SU-DHL-6 (cell line): ENCODE measurements at regions not wholly inside any gene's neighbourhood (a gene's known extent, or its start where the extent isn't known, plus 50 kb on each side); places are given as distances from the start of the nearest gene placed in this dataset.

Experiments used
- H2AFZ ChIP-seq: fragments of 200-600 bp; sonication (generic); 2 replicates; pipeline ENCODE4 v1.6.1; 2014; ENCODE audit warnings: low read depth, mild to moderate bottlenecking, moderate library complexity, mixed read lengths, antibody characterized with exemption, low read length; ENCODE audit not compliant: severe bottlenecking
- H3F3A ChIP-seq: fragments of 200-600 bp; shearing (Covaris generic); 2 replicates; pipeline ENCODE4 v1.6.0; 2016; ENCODE audit warnings: antibody characterized with exemption, mild to moderate bottlenecking; ENCODE audit not compliant: insufficient read depth
- H3K27ac ChIP-seq: fragments of 200-600 bp; sonication (generic); 2 replicates; pipeline ENCODE4 v1.5.1; 2016; ENCODE audit warnings: low read depth, mild to moderate bottlenecking, low read length, moderate library complexity, mixed read lengths
- H3K27me3 ChIP-seq: fragments of 200-600 bp; sonication (generic), shearing (Covaris generic); 2 replicates; pipeline ENCODE4 v1.6.0; 2014; ENCODE audit warnings: mild to moderate bottlenecking, low read length
- H3K36me3 ChIP-seq: fragments of 200-600 bp; sonication (generic); 2 replicates; pipeline ENCODE4 v1.6.1; 2014; ENCODE audit warnings: mild to moderate bottlenecking, low read length, mixed read lengths
- H3K4me2 ChIP-seq: fragments of 300-600, 200-600 bp; shearing (Covaris generic), sonication (generic); 2 replicates; pipeline ENCODE4 v1.6.0; 2014; ENCODE audit warnings: low read length, low read depth, mild to moderate bottlenecking; ENCODE audit not compliant: poor library complexity, severe bottlenecking
- H3K4me3 ChIP-seq: fragments of 200-600 bp; sonication (generic); 2 replicates; pipeline ENCODE4 v1.5.1; 2014; ENCODE audit warnings: antibody characterized with exemption, low read length, mild to moderate bottlenecking, mixed read lengths; ENCODE audit not compliant: insufficient read depth, poor library complexity, severe bottlenecking
- H3K79me2 ChIP-seq: fragments of 200-600 bp; sonication (generic); 2 replicates; pipeline ENCODE4 v1.6.1; 2014; ENCODE audit warnings: mild to moderate bottlenecking, low read length, moderate library complexity; ENCODE audit not compliant: insufficient read depth
- H3K9ac ChIP-seq: fragments of 200-600 bp; sonication (generic); 2 replicates; pipeline ENCODE4 v1.7.0; 2014; ENCODE audit warnings: mild to moderate bottlenecking, low read length
- H3K9me2 ChIP-seq: fragments of 200-600 bp; sonication (generic); replicated peaks from 2 replicates; pipeline ENCODE4 v1.6.1; 2014; ENCODE audit warnings: low read length; ENCODE audit not compliant: insufficient read depth
- H3K9me3 ChIP-seq: fragments of 200-600 bp; sonication (generic); 2 replicates; pipeline ENCODE4 v1.6.1; 2014; ENCODE audit warnings: low read length, mixed read lengths; ENCODE audit not compliant: insufficient read depth
- H4K20me1 ChIP-seq: fragments of 200-600 bp; sonication (generic); 2 replicates; pipeline ENCODE4 v1.6.1; 2014; ENCODE audit warnings: low read depth, mild to moderate bottlenecking, antibody characterized with exemption, low read length, moderate library complexity, mixed read lengths
- EZH2phosphoT487 ChIP-seq: fragments of 200-600 bp; sonication (generic), shearing (Covaris generic); conservative IDR thresholded peaks from 2 replicates; pipeline ENCODE4 v1.6.1; 2018; ENCODE audit warnings: mild to moderate bottlenecking, antibody characterized with exemption, low read length, moderate library complexity, mixed read lengths
- TF ChIP-seq, protein P1 (sequence below): fragments of 200-600 bp; sonication (generic); IDR thresholded peaks from one replicate; pipeline ENCODE4 v1.5.1; 2017; ENCODE audit warnings: antibody characterized with exemption, mild to moderate bottlenecking, low read length, moderate library complexity; ENCODE audit not compliant: insufficient read depth, poor library complexity, severe bottlenecking

DNA sequence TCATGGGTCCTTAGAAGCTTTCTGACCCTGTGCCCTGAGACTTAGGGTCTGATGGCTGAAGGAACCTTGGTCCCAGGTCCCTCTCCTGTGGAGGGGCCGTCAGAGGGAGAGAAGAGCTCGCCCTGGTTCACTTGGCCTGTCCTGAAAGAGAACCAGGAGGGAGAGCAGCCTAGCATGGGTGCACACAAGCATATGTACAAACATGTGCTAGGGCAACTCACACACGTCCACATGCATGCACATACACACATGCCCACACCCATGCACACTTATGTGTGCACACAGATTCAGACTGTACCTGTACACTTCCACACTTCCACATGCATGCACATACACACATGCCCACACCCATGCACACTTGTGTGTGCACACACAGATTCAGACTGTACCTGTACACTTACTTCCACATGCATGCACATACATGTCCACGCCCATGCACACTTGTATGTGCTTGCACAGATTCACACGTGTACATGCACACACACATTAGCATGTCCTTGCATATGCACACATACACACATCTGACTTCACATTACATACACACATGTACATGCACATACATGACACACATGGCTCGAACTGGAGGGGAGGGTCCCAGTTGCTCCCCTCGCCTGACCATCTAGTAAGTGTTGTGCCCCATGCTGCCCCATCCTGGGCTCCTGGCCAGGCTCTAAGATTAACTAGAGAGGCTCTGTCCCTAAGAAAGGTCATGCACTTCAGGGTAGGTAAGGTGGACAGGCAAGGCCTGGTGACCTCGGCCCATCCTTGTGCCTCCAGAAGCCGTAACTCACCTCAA, 122.0 kb downstream of the METRNL start:
- Histone ChIP-seq H3F3A (no peaks in the 10 kb centered on the region), H2AFZ (no peak overlapping the region), H3K4me3 (no peak overlapping the region), H3K9me3 (no peaks in the 10 kb centered on the region), H3K4me2 (no peak overlapping the region), H3K9ac (no peak overlapping the region), H3K79me2 (no peaks in the 10 kb centered on the region), H3K36me3 (no peaks in the 10 kb centered on the region), H3K9me2 (no peaks in the 10 kb centered on the region), H3K27me3 (no peaks in the 10 kb centered on the region; the same call in 1 of the 2 replicates), H3K27ac (no peak overlapping the region), H4K20me1 (no peaks in the 10 kb centered on the region)
- no peak for TF ChIP-seq EZH2phosphoT487
- TF ChIP-seq, protein P1, sequence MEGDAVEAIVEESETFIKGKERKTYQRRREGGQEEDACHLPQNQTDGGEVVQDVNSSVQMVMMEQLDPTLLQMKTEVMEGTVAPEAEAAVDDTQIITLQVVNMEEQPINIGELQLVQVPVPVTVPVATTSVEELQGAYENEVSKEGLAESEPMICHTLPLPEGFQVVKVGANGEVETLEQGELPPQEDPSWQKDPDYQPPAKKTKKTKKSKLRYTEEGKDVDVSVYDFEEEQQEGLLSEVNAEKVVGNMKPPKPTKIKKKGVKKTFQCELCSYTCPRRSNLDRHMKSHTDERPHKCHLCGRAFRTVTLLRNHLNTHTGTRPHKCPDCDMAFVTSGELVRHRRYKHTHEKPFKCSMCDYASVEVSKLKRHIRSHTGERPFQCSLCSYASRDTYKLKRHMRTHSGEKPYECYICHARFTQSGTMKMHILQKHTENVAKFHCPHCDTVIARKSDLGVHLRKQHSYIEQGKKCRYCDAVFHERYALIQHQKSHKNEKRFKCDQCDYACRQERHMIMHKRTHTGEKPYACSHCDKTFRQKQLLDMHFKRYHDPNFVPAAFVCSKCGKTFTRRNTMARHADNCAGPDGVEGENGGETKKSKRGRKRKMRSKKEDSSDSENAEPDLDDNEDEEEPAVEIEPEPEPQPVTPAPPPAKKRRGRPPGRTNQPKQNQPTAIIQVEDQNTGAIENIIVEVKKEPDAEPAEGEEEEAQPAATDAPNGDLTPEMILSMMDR, result no peak

DNA sequence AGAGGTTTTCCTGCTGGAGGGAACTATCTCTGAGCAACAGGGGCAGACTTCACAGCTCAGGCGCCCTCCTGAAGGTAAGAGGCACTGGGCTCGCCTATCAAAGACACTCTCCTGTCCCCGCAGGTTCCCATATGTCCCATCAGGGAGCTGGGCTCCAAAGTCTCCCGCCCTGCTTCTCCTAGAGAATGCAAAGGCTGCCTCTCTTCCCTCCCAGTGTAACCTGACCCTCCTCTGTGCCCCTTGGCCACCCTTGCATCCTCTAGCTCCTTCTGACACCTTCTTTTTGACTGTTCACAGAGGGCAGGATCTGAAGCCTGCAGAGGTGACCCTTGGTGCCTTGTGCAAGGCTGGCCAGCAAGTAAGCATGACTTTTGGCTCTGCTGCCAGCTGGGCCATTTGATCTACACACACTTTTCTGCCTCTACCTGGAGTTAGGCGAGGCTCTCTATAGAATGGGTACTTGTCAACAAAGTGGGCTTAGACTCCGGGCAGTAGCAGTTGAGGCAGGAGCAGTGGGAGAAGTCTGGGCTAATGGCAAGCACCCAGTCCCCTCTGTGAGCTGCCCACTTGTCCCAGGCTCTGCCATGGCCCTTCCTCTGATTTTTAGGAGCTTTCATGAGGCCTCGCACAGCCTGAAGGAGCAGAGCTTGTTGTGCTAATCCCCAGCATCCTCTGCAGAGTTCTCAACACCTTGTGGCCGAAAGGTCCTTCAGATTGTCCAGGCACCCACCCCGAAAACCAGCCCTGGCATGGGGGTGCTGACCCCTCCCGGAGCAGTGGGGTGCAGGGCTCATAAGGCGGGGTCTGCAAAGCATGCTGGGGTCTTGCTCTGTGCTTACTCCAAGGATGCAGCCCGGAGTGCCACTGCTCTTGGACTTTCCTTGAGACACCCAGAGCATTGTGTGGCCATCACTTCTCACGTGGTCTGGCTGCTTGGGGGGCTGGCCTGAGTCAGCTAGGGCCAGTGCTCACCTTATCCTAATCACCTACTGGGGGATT, 122.9 kb downstream of the METRNL start:
- no peaks in the 10 kb centered on the region for H3F3A ChIP-seq
- H3K4me2 ChIP-seq, result no peak overlapping the region
- no peak for TF ChIP-seq EZH2phosphoT487
- TF ChIP-seq, protein P1, result no peak
- H3K36me3 ChIP-seq, result no peaks in the 10 kb centered on the region
- no peaks in the 10 kb centered on the region; the same call in 1 of the 2 replicates for H3K27me3 ChIP-seq
- no peaks in the 10 kb centered on the region for H3K9me3 ChIP-seq
- H2AFZ ChIP-seq, result no peak overlapping the region
- no peak overlapping the region for H3K4me3 ChIP-seq
- H3K27ac ChIP-seq, result no peak overlapping the region
- no peaks in the 10 kb centered on the region for H3K79me2 ChIP-seq
- no peaks in the 10 kb centered on the region for H4K20me1 ChIP-seq
- H3K9ac ChIP-seq, result no peak overlapping the region
- H3K9me2 ChIP-seq, result no peaks in the 10 kb centered on the region

GRCh38 chr17:83203073-83203471, 123.7 kb downstream of the METRNL start:
- no peak for TF ChIP-seq EZH2phosphoT487
- TF ChIP-seq, protein P1, result no peak
- Histone ChIP-seq H3K9me3 (no peaks in the 10 kb centered on the region), H3K27ac (no peak overlapping the region), H3K27me3 (no peaks in the 10 kb centered on the region), H3K9ac (no peak overlapping the region), H3K9me2 (no peaks in the 10 kb centered on the region), H3K4me3 (no peak overlapping the region), H3K4me2 (no peak overlapping the region), H3K36me3 (no peaks in the 10 kb centered on the region), H2AFZ (no peak overlapping the region), H3K79me2 (no peaks in the 10 kb centered on the region), H3F3A (no peaks in the 10 kb centered on the region), H4K20me1 (no peaks in the 10 kb centered on the region)
